ENCODE measurements at regions not wholly inside any gene's neighbourhood (a gene's known extent, or its start where the extent isn't known, plus 50 kb on each side); places are given as distances from the start of the nearest gene placed in this dataset.

DNA sequence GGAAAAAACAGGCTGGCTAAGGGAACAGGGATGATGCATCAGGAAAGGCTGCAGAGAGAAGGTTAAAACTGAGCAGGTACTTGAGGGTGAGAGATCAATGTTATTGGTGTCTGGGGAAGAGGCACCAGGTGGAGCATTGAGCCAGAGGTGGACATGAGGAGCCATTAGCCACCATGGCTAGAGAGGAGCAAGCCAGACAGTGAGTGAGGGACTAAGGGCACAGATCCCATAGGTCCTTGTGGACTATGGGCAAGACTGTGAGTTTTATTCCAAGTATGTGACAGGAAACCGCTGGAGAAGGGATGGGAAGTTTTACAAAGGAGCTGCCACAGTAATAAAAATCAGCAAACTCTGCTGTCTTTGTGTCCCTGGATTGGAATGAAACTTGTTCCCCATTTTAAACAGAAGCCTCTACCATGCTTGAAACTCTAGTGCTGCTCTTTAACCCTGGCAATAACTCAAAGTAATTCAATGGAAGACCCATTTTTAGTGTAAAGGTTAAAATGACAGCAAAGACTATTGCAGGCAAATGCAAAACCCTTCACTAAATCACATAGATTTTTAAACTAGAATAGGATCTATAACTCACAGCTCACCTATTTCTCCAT is 349.8 kb downstream of the ENC1 start:
- no peak for DNase-seq (ENCODE audit: low read depth, low spot score)

- DNase-seq (ENCODE audit: low read depth, low spot score) = no peak
Measured at GRCh38 chr5:74289691-74290090, 350.8 kb downstream of the ENC1 start.

DNA sequence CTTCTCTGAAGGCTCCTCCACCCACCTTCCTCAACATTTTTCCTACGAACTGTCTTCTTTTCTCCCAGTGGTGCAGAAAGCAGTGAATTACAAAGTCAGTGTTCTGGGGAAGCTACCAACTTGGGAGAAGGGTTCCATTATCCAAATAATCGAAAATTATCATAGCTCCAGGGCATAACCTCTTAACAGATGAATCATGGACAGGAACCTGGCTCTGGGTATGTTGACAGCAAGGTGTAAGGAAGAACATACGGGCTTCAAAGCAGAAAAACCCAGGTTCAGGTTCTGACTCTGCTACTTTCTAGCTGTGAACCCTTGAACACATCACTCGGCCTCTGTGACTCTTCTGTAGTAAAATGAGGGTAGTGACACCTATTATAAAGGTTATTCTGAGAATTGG is 351.3 kb downstream of the ENC1 start:
- DNase-seq (ENCODE audit: low read depth, low spot score) = no peak

- DNase-seq (ENCODE audit: low read depth, low spot score) = no peak
Measured at GRCh38 chr5:74288448-74289108, 351.9 kb downstream of the ENC1 start.

- DNase-seq (ENCODE audit: low read depth, low spot score) = no peak
Measured at GRCh38 chr5:74288038-74288437, 352.5 kb downstream of the ENC1 start.

DNA sequence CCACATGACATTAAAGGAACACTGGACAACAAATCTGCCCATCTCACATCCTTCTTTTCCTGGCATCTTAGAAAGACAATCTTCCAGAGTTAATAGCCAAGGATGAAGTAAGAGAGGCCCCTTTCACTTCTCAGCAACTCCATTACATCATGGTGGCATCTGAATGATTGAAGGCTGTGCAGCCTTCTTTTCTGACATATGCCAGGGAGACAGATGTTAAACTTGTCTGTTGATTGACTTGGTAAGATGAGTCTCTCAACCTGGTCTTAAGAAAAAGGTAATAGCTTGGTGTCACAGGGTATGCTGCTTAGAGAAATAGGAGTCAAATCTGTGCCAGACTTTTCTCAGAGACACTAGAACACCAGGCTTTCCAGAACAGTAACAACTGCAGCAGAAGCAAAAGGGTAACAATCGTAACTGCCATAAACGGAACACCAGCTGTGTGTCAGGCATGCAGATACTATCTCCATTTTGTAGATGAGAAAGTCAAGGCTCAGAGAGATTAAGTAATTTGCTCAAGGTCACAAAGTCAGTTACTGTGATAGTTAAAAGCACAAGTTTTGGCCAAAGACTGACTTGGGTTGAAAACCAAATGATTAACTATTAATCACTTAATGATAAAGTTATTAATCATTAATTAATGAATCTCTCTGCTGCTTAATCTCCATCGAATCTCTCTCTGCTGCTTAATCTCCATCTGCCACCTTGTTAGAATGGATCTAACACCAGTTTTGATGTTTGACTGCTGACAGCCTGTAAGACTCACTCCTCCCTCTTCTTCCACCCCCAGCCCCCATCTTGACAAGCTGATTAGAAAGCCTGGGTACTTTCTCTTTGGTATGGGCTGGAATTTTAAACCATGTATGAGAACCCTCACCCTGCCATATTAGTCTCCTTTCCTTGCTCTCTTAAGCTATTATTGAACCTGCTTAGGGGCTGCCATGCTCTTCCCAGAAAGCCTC is 353.5 kb downstream of the ENC1 start:
- no peak for DNase-seq (ENCODE audit: low read depth, low spot score)

DNA sequence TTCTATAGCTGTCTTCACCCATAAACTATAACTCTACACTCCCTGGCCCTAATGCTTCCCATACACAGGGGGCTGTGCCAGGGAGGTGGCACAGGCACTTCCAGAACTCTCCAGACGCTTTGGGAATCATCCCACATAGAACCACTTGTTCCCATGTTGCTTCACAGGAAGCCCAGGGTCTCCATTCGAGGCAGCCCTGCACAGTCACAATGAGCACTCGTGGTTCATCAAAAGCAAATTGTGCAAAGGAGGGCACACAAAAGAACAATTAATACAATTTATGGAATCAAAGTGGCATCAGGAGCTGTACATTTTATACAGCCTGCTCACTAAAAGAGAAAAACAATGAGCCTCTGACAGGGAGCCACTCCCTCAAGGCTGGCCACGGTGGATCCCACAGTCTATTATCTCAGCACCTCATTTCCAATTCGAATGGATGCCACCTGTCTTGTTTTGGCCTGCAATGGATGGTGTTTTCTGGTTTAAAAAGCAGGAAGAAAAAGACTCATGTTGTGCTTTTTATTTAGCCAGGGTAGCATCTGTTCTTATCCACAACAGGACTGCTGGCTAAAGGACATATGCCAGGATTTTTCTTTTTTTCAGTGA is 354.8 kb downstream of the ENC1 start:
- DNase-seq (ENCODE audit: low read depth, low spot score) = no peak

DNA sequence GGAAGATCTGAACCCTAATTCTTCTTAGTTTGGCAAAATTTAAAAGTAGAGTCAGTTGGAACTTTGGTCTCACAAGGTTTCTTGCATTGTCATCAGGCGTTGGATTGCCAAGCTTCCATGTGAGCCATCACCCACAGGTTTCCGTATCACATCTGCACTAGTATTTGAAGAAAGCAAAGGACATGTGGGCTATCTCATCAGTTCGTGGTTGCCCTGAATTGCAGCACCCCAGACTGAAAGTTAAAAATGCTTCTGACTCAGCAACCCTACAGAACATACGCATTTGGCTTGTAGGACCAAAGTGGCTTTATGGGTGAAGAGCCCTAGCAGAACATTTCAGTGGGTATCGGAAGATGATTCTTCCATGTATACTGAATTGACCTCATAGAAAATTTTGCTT is 358.0 kb downstream of the ENC1 start:
- no peak for DNase-seq (ENCODE audit: low read depth, low spot score)

DNA sequence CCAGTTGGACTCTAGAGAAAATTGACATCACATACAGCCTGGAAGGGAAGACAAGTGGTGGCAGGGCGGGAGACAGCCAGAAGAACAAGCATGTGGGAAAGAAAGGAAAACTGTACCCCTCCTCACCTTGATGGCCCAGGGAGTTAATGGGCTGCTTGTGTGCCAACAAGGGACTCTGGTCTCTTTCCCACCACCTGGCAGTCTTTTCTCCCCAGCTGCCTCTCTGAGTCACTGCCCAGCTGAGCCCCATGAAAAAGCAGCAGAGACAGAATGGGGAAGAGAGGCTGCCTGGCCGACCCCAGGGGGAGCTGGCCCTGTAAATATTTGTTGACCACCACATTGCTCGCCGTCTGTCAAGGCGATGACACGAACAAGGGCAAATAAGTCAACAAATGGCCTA is 359.4 kb downstream of the ENC1 start:
- no peak for DNase-seq (ENCODE audit: low read depth, low spot score)

- DNase-seq (ENCODE audit: low read depth, low spot score) = no peak
Measured at GRCh38 chr5:74280306-74280705, 360.2 kb downstream of the ENC1 start.

- DNase-seq (ENCODE audit: low read depth, low spot score) = no peak
Measured at GRCh38 chr5:74279244-74279643, 361.3 kb downstream of the ENC1 start.

- DNase-seq (ENCODE audit: low read depth, low spot score) = no peak
Measured at GRCh38 chr5:74277418-74277817, 363.1 kb downstream of the ENC1 start.

GRCh38 chr5:74275171-74275992 is 365.1 kb downstream of the ENC1 start:
- no peak for DNase-seq (ENCODE audit: low read depth, low spot score)

GRCh38 chr5:74274326-74274725 is 366.2 kb downstream of the ENC1 start:
- DNase-seq (ENCODE audit: low read depth, low spot score) = no peak

GRCh38 chr5:74272831-74273451 is 367.6 kb downstream of the ENC1 start:
- no peak for DNase-seq (ENCODE audit: low read depth, low spot score)

- DNase-seq (ENCODE audit: low read depth, low spot score) = no peak
Measured at GRCh38 chr5:74272024-74272775, 368.3 kb downstream of the ENC1 start.

DNA sequence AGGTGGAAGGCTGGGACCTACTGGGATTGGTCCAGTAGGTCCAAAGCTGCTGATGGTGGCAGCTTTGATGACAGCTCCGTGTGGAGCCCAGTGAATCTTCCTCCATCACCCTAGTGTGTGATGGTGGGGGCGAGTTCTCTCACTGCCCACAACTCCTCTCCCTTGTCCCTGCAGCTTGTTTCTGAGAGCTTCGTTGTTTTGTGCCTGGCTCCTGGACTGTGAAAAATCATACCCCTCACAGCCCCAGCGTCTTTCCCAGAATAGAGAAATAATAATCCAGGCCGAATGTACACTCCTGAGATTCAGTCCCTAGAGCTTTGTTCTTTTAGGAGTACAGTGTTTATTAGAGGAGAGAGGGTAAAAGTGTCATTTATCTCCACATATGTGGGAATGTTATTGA is 372.2 kb downstream of the ENC1 start:
- no peak for DNase-seq (ENCODE audit: low read depth, low spot score)

GRCh38 chr5:74266836-74267235 is 373.7 kb downstream of the ENC1 start:
- DNase-seq (ENCODE audit: low read depth, low spot score) = no peak

GRCh38 chr5:74266132-74266531 is 374.4 kb downstream of the ENC1 start:
- DNase-seq (ENCODE audit: low read depth, low spot score) = no peak

Measured in smooth muscle cell of the brain vasculature (primary cell).